ENCODE measurements at regions not wholly inside any gene's neighbourhood (a gene's known extent, or its start where the extent isn't known, plus 50 kb on each side); places are given as distances from the start of the nearest gene placed in this dataset.

DNA sequence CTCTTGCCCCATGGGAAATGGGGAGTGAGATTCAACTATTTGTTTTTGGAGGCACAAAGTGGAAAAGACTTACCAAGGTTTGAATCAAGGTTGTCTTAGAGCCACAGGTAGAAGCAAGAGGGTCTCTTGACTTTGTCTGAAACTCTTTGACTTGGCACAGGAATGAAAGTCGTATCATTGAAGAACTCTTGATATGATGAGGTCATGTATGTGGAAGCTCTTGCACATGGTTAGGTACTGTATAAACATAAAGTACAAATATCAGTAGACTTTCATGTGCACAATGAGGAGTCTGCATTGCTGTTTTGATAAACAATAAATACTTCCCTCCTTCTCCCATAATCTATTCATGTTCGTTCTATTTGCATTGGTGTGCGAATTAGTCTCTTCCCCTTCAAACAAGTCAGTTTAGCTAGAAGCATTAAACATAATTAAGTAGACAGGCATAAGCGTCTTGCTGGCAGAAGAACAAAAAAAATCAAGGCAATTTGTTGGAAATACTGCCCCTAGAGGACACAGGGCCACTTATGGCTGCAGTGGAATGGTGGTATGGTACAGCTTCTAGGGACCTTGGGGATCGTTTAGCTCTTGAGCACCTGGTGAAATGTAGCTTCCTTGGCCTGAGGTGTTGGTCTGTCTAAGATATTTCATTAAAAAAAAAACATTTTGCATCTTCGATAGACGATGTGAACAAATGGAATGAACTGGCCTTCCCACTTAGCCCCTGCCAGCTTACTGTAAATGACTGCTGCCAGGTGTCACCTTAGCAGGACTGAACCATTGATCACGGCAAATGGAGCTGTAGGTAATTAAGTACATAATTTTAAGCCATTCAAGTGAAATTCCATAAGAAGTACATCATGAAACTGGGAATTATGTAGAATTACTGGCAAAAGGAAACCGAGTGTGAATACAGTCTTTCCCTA lies 218.0 kb upstream of the GALNT2 start:
- Mint-ChIP-seq H3K9me3 (no peaks in the 10 kb centered on the region), H3K36me3 (ENCODE audit: low read depth) (no peaks in the 10 kb centered on the region), H3K4me1 (no peaks in the 10 kb centered on the region), H3K27me3 (ENCODE audit: low read depth) (peaks cover 2% of the 10 kb centered on the region), H3K4me3 (no peak overlapping the region), H3K27ac (ENCODE audit: unreplicated experiment) (no peak overlapping the region)
- DNase-seq (ENCODE audit: low read depth, low spot score) = no peak
- TF ChIP-seq, protein P1, sequence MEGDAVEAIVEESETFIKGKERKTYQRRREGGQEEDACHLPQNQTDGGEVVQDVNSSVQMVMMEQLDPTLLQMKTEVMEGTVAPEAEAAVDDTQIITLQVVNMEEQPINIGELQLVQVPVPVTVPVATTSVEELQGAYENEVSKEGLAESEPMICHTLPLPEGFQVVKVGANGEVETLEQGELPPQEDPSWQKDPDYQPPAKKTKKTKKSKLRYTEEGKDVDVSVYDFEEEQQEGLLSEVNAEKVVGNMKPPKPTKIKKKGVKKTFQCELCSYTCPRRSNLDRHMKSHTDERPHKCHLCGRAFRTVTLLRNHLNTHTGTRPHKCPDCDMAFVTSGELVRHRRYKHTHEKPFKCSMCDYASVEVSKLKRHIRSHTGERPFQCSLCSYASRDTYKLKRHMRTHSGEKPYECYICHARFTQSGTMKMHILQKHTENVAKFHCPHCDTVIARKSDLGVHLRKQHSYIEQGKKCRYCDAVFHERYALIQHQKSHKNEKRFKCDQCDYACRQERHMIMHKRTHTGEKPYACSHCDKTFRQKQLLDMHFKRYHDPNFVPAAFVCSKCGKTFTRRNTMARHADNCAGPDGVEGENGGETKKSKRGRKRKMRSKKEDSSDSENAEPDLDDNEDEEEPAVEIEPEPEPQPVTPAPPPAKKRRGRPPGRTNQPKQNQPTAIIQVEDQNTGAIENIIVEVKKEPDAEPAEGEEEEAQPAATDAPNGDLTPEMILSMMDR (conservative IDR thresholded peaks at IDR 0.05) = peak; percentile 69

DNA sequence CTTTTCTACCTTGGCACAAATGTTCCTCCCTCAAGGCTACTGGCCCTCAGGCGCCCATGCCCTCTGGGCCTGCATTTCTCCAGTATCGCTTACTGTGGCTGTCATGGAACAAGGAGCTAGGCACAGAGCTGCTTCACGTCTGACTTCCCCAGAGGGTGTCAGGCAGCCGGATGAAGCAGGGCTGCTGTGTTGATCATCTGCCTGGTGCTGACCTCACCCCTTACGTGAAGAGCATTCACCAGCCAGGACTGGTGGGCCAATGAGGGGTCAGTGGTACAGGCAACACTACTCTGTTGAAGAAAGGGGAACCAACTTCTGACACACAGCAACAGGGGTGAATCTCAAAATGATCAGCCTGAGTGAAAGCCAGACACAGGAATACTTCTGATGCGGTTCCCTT lies 215.5 kb upstream of the GALNT2 start:
- Mint-ChIP-seq H3K27me3 (ENCODE audit: low read depth) (peaks cover 2% of the 10 kb centered on the region), H3K36me3 (ENCODE audit: low read depth) (no peaks in the 10 kb centered on the region), H3K4me1 (no peaks in the 10 kb centered on the region), H3K4me3 (no peak overlapping the region), H3K27ac (ENCODE audit: unreplicated experiment) (peak overlapping the region; percentile 58), H3K9me3 (no peaks in the 10 kb centered on the region)
- no peak for DNase-seq (ENCODE audit: low read depth, low spot score)
- TF ChIP-seq, protein P1 (conservative IDR thresholded peaks at IDR 0.05) = no peak

DNA sequence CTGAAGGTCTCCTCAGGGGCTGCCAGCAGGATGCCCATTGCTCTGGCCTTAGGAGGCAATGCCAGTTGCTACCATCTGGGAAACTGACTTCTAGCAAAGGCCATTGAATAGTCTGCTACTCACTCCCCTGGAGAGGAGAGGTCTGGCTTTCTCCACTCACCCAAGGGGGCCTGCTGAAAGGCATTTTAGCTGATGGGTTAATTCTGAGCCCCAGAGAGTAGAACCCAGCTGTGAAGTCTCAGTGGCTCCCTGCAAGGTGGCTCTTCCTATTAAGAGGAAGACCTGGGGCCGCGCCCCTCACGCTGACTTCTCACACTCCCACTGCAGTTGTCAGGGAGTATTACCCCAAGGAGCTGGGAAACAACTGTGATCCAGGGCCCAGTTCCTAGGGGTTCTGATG lies 213.3 kb upstream of the GALNT2 start:
- Mint-ChIP-seq H3K27me3 (ENCODE audit: low read depth) (peaks cover 2% of the 10 kb centered on the region), H3K4me3 (no peak overlapping the region), H3K36me3 (ENCODE audit: low read depth) (no peaks in the 10 kb centered on the region), H3K9me3 (no peaks in the 10 kb centered on the region), H3K4me1 (peaks cover under 1% of the 10 kb centered on the region), H3K27ac (ENCODE audit: unreplicated experiment) (no peak overlapping the region)
- TF ChIP-seq, protein P1 (conservative IDR thresholded peaks at IDR 0.05) = no peak
- no peak for DNase-seq (ENCODE audit: low read depth, low spot score)

DNA sequence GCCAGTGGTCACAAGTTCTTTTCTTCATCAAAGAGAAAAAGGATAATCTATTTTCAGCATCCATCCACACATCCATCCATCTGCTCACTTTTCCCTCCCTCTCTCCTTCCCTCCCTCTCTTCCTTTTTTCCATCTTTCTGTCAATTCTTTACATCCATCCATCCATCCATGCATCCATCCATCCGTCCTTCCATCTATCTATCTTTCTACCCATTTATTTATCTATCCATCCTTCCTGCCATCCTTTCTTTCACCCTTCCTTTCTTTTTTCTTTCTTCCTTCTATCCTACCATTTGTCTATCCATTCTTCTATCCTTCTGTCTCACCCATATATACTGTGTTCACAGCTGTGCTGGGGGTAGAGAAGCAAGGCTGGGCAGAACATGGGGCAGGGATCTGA lies 212.4 kb upstream of the GALNT2 start:
- H3K27me3 Mint-ChIP-seq (ENCODE audit: low read depth) = peaks cover 2% of the 10 kb centered on the region
- no peak overlapping the region for H3K27ac Mint-ChIP-seq (ENCODE audit: unreplicated experiment)
- no peak overlapping the region for H3K4me3 Mint-ChIP-seq
- DNase-seq (ENCODE audit: low read depth, low spot score) = no peak
- TF ChIP-seq, protein P1 (conservative IDR thresholded peaks at IDR 0.05) = no peak
- H3K9me3 Mint-ChIP-seq = no peaks in the 10 kb centered on the region
- H3K36me3 Mint-ChIP-seq (ENCODE audit: low read depth) = no peaks in the 10 kb centered on the region
- H3K4me1 Mint-ChIP-seq = peaks cover 10% of the 10 kb centered on the region

DNA sequence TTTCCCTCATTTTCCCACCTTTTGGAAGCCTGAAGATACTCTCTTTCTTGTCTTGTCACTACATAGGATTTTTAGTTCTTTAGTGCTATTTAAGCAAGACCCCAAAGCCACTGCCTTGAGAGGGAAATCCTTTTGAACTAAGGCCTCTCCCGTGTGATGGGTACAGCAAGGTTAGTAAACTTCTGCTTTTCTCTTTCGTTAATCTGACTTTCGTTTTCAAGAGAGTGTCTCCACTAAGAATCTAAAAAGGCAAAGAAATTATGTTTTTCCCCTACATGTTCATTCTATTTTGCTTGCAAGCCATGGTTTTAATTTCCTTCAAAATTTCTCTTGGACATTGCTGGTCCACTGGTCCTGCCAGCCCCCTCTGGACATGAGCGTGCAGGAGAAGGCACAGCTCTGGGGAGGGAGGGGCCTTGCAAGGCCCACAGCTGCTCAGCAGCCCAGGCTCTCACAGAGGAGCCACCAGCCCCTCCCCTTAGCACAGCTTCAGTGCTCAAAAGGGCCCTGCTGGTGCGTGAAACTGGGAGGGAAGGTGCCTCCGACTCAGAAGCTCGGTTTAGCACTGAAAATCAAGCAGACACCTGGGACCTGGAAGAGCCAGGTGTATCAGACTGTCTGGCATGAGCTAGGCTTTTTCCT lies 210.9 kb upstream of the GALNT2 start:
- H3K36me3 Mint-ChIP-seq (ENCODE audit: low read depth) = no peaks in the 10 kb centered on the region
- peaks cover 2% of the 10 kb centered on the region for H3K27me3 Mint-ChIP-seq (ENCODE audit: low read depth)

More for the DNA sequence above, 210.9 kb upstream of the GALNT2 start:
- H3K9me3 Mint-ChIP-seq = no peaks in the 10 kb centered on the region
- H3K4me1 Mint-ChIP-seq = peaks cover 10% of the 10 kb centered on the region
- no peak overlapping the region for H3K27ac Mint-ChIP-seq (ENCODE audit: unreplicated experiment)
- no peak overlapping the region for H3K4me3 Mint-ChIP-seq
- TF ChIP-seq, protein P1 (conservative IDR thresholded peaks at IDR 0.05) = no peak
- DNase-seq (ENCODE audit: low read depth, low spot score) = no peak

Measured in neural crest cell (in vitro differentiated cells).